ENCODE measurements at regions not wholly inside any gene's neighbourhood (a gene's known extent, or its start where the extent isn't known, plus 50 kb on each side); places are given as distances from the start of the nearest gene placed in this dataset.
"Not testable (repeated sequence)": the region's sequence is repeated elsewhere in the genome, so short reads cannot be mapped to it uniquely, and the experiment has no call there.

DNA sequence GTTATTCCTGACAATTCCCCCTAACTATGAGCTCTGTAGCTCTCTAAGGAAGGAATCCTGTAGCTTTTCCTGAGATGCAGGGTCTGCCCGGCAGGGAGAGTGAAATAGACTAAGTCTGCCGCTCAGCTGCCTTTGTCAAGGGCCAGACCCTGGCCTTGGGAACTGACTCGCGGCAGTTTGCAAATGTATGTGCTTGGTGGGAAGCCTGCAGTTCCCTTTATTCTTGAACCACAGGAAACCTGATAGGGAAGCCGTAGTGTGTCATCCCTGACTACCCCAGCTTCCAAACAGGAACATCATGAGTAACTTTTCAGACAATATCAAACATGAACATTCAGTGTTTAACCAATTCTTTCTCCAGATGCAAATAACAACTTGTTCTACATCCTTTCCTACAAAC, 78.7 kb upstream of the IFNGR1 start:
- Histone ChIP-seq H3K4me3 (ENCODE audit: low read length, poor library complexity, severe bottlenecking) (no peak overlapping the region), H3K4me2 (ENCODE audit: low read depth, low read length, poor library complexity, severe bottlenecking) (no peak overlapping the region), H3K4me1 (ENCODE audit: insufficient read depth, low read length, poor library complexity, severe bottlenecking) (no peaks in the 10 kb centered on the region), H3K36me3 (ENCODE audit: insufficient read depth, low read length) (no peaks in the 10 kb centered on the region), H3K9ac (ENCODE audit: low read depth, low read length, poor library complexity, severe bottlenecking) (no peak overlapping the region), H3K9me2 (replicated peaks; ENCODE audit: low read depth, low read length) (no peaks in the 10 kb centered on the region), H4K20me1 (ENCODE audit: insufficient read depth, low read length, poor library complexity, severe bottlenecking) (no peaks in the 10 kb centered on the region), H3K27me3 (ENCODE audit: insufficient read depth, low read length, poor library complexity, severe bottlenecking) (no peaks in the 10 kb centered on the region), H2AFZ (ENCODE audit: low read length) (no peak overlapping the region), H3F3A (ENCODE audit: low read depth) (no peaks in the 10 kb centered on the region), H3K79me2 (ENCODE audit: insufficient read depth, low read length) (no peaks in the 10 kb centered on the region), H3K9me3 (ENCODE audit: insufficient read depth, low read depth, low read length) (no peaks in the 10 kb centered on the region)
- no peak for TF ChIP-seq EZH2phosphoT487 (IDR thresholded peaks at IDR 0.05; ENCODE audit: borderline replicate concordance)
- TF ChIP-seq, protein P1, sequence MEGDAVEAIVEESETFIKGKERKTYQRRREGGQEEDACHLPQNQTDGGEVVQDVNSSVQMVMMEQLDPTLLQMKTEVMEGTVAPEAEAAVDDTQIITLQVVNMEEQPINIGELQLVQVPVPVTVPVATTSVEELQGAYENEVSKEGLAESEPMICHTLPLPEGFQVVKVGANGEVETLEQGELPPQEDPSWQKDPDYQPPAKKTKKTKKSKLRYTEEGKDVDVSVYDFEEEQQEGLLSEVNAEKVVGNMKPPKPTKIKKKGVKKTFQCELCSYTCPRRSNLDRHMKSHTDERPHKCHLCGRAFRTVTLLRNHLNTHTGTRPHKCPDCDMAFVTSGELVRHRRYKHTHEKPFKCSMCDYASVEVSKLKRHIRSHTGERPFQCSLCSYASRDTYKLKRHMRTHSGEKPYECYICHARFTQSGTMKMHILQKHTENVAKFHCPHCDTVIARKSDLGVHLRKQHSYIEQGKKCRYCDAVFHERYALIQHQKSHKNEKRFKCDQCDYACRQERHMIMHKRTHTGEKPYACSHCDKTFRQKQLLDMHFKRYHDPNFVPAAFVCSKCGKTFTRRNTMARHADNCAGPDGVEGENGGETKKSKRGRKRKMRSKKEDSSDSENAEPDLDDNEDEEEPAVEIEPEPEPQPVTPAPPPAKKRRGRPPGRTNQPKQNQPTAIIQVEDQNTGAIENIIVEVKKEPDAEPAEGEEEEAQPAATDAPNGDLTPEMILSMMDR (conservative IDR thresholded peaks at IDR 0.05; ENCODE audit: low read length) = no peak

DNA sequence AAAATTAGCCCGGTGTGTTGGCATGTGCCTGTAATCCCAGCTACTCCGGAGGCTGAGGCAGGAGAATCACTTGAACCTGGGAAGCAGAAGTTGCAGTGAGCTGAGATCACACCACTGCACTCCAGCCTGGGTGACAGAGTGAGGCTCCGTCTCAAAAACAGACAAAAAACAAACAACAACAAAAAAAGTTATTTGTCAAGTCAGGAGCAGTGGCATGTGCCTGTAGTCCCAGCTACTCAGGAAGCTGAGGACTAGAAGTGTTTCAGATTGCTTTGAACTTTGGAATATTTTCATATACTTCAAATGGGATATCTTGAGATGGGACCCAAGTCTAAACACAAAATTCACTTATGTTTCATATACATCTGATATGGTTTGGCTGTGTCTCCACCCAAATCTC, 73.1 kb upstream of the IFNGR1 start:
- not testable (repeated sequence) for H3K4me1 ChIP-seq (ENCODE audit: insufficient read depth, low read length, poor library complexity, severe bottlenecking); H3K4me3 ChIP-seq (ENCODE audit: low read length, poor library complexity, severe bottlenecking); H4K20me1 ChIP-seq (ENCODE audit: insufficient read depth, low read length, poor library complexity, severe bottlenecking); H3K9me2 ChIP-seq (replicated peaks; ENCODE audit: low read depth, low read length); H3K9ac ChIP-seq (ENCODE audit: low read depth, low read length, poor library complexity, severe bottlenecking); H3K79me2 ChIP-seq (ENCODE audit: insufficient read depth, low read length); H3K9me3 ChIP-seq (ENCODE audit: insufficient read depth, low read depth, low read length); H3F3A ChIP-seq (ENCODE audit: low read depth); H3K36me3 ChIP-seq (ENCODE audit: insufficient read depth, low read length); H2AFZ ChIP-seq (ENCODE audit: low read length); H3K4me2 ChIP-seq (ENCODE audit: low read depth, low read length, poor library complexity, severe bottlenecking); H3K27me3 ChIP-seq (ENCODE audit: insufficient read depth, low read length, poor library complexity, severe bottlenecking)

DNA sequence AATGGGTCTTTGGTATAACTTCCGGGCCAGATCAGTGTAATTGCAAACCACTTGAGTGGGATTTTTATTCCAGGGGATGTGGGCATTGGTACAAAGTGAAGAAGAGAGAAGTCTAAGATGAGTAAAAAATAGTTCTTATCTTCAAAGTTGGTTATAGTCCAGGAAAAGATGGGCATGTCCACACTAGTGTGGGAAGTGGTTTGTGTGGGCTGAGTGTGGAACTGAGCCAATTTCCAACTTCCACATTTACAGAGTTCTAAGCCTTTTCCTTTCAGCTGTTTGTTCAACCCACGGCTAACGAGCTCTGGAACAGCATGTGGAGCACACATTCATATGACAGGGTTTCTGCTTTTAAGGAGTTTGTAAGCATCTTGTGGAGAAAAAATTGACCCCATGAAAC, 72.3 kb upstream of the IFNGR1 start:
- no peaks in the 10 kb centered on the region for H3K27me3 ChIP-seq (ENCODE audit: insufficient read depth, low read length, poor library complexity, severe bottlenecking)
- TF ChIP-seq EZH2phosphoT487 (IDR thresholded peaks at IDR 0.05; ENCODE audit: borderline replicate concordance) = no peak
- TF ChIP-seq, protein P1 (conservative IDR thresholded peaks at IDR 0.05; ENCODE audit: low read length) = no peak
- no peak overlapping the region for H3K9ac ChIP-seq (ENCODE audit: low read depth, low read length, poor library complexity, severe bottlenecking)
- H4K20me1 ChIP-seq (ENCODE audit: insufficient read depth, low read length, poor library complexity, severe bottlenecking) = no peaks in the 10 kb centered on the region
- no peaks in the 10 kb centered on the region for H3K9me3 ChIP-seq (ENCODE audit: insufficient read depth, low read depth, low read length)
- H2AFZ ChIP-seq (ENCODE audit: low read length) = no peak overlapping the region
- no peaks in the 10 kb centered on the region for H3K79me2 ChIP-seq (ENCODE audit: insufficient read depth, low read length)
- no peaks in the 10 kb centered on the region for H3K9me2 ChIP-seq (replicated peaks; ENCODE audit: low read depth, low read length)
- H3K4me3 ChIP-seq (ENCODE audit: low read length, poor library complexity, severe bottlenecking) = no peak overlapping the region
- H3K4me2 ChIP-seq (ENCODE audit: low read depth, low read length, poor library complexity, severe bottlenecking) = no peak overlapping the region
- no peaks in the 10 kb centered on the region for H3F3A ChIP-seq (ENCODE audit: low read depth)
- no peaks in the 10 kb centered on the region for H3K36me3 ChIP-seq (ENCODE audit: insufficient read depth, low read length)
- H3K4me1 ChIP-seq (ENCODE audit: insufficient read depth, low read length, poor library complexity, severe bottlenecking) = peaks cover 5% of the 10 kb centered on the region

DNA sequence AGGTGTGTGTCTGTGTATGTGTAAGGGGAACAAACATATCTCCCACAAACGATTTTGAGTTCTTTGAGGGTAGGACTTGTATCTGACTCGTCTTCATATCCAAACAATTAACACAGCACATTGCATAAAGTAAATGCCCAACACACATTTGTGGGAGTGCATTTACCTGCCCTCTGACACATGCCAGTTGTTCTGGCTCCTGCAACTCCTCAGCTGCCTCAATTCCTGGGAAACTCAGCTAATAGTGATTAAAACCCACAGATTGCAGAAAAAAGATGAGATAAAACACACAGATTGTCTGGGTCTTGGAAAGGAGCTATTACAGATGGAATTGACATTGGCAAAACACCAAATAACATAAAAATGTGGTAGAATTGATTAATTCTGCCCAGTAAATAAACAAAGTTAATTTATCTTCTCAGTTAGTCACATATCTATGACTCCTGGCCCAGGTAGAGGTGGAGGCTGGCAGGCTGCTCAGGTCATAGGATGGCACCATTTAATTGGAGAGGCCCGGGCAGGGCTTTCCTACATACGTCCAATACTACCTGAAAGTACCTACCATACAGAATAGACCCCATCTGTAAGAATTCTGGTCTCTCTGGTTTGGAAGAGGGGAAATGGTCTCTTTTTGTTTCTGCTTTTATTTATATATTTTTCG, 71.5 kb upstream of the IFNGR1 start:
- no peaks in the 10 kb centered on the region for H3K79me2 ChIP-seq (ENCODE audit: insufficient read depth, low read length)
- H3K9me2 ChIP-seq (replicated peaks; ENCODE audit: low read depth, low read length) = no peaks in the 10 kb centered on the region
- H3K4me3 ChIP-seq (ENCODE audit: low read length, poor library complexity, severe bottlenecking) = no peak overlapping the region
- H3K4me2 ChIP-seq (ENCODE audit: low read depth, low read length, poor library complexity, severe bottlenecking) = no peak overlapping the region
- no peaks in the 10 kb centered on the region for H3K36me3 ChIP-seq (ENCODE audit: insufficient read depth, low read length)
- TF ChIP-seq EZH2phosphoT487 (IDR thresholded peaks at IDR 0.05; ENCODE audit: borderline replicate concordance) = no peak
- TF ChIP-seq, protein P1 (conservative IDR thresholded peaks at IDR 0.05; ENCODE audit: low read length) = no peak
- H3F3A ChIP-seq (ENCODE audit: low read depth) = no peaks in the 10 kb centered on the region
- no peaks in the 10 kb centered on the region for H3K9me3 ChIP-seq (ENCODE audit: insufficient read depth, low read depth, low read length)
- H4K20me1 ChIP-seq (ENCODE audit: insufficient read depth, low read length, poor library complexity, severe bottlenecking) = no peaks in the 10 kb centered on the region
- peaks cover 5% of the 10 kb centered on the region for H3K4me1 ChIP-seq (ENCODE audit: insufficient read depth, low read length, poor library complexity, severe bottlenecking)
- H2AFZ ChIP-seq (ENCODE audit: low read length) = no peak overlapping the region
- H3K27me3 ChIP-seq (ENCODE audit: insufficient read depth, low read length, poor library complexity, severe bottlenecking) = no peaks in the 10 kb centered on the region
- no peak overlapping the region for H3K9ac ChIP-seq (ENCODE audit: low read depth, low read length, poor library complexity, severe bottlenecking)
